HEK293 (cell line): ENCODE measurements at regions not wholly inside any gene's neighbourhood (a gene's known extent, or its start where the extent isn't known, plus 50 kb on each side); places are given as distances from the start of the nearest gene placed in this dataset.

ENCODE experiments used
- CTCF ChIA-PET: fragments of 350-600 bp; formaldehyde crosslinking; extraction: SDS; loops from one replicate; lab custom pipeline; 2021; ENCODE audit warnings: antibody characterized with exemption; lab: Yijun Ruan, JAX
- POLR2A ChIA-PET: fragments of 300-600 bp; formaldehyde crosslinking; extraction: SDS; loops from one replicate; lab custom pipeline; 2020; ENCODE audit warnings: antibody characterized with exemption, inconsistent platforms; lab: Yijun Ruan, JAX
- H3K27ac ChIP-seq: fragments of 200-500 bp; sonication (Bioruptor generic); 2 replicates; pipeline ENCODE4 v1.5.1; 2014; ENCODE audit warnings: low read depth, low read length, control low read depth, inconsistent platforms; ENCODE audit errors: extremely low read depth
- H3K36me3 ChIP-seq, 2 experiments: fragments of 200-500 bp in 1 of 2; sonication (Bioruptor generic) in 1 of 2; 1 replicate in 1 of 2; 2 replicates in 1 of 2; pipeline ENCODE4 v1.5.1; 2014 to 2017; ENCODE audit warnings: inconsistent platforms in 2 of 2, low read length in 2 of 2; ENCODE audit not compliant: control insufficient read depth in 2 of 2, insufficient read depth in 1 of 2
- H3K4me1 ChIP-seq: fragments of 200-500 bp; sonication (Bioruptor generic); 2 replicates; pipeline ENCODE4 v1.5.1; 2014; ENCODE audit warnings: mild to moderate bottlenecking, low read length, inconsistent platforms; ENCODE audit not compliant: control insufficient read depth, insufficient read depth
- H3K4me3 ChIP-seq: 2 replicates; pipeline ENCODE4 v1.5.1; 2011; ENCODE audit warnings: low read depth, mild to moderate bottlenecking, control low read depth, low read length, moderate library complexity
- H3K9me3 ChIP-seq: fragments of 200-500 bp; sonication (Bioruptor generic); 2 replicates; pipeline ENCODE4 v1.5.1; 2014; ENCODE audit warnings: low read depth, low read length, inconsistent platforms; ENCODE audit not compliant: control insufficient read depth, insufficient read depth
- GLI2 ChIP-seq: fragments of 450-650 bp; formaldehyde crosslinking; IDR thresholded peaks from 2 replicates; pipeline ENCODE4; 2017; ENCODE audit warnings: missing biosample characterization, missing genetic modification characterization, low read depth, borderline replicate concordance
- OVOL3 ChIP-seq: fragments of 450-650 bp; formaldehyde crosslinking; IDR thresholded peaks from 2 replicates; pipeline ENCODE4 v1.5.1; 2016; ENCODE audit warnings: missing biosample characterization, missing genetic modification characterization
- PRDM1 ChIP-seq: fragments of 450-650 bp; formaldehyde crosslinking; IDR thresholded peaks from 2 replicates; pipeline ENCODE4; 2016; ENCODE audit warnings: missing biosample characterization, missing genetic modification characterization
- SALL2 ChIP-seq: fragments of 450-650 bp; formaldehyde crosslinking; IDR thresholded peaks from 2 replicates; pipeline ENCODE4 v1.5.0; 2017; ENCODE audit warnings: missing biosample characterization, mild to moderate bottlenecking, missing genetic modification characterization, borderline replicate concordance
- SCRT2 ChIP-seq: fragments of 450-650 bp; formaldehyde crosslinking; IDR thresholded peaks from 2 replicates; pipeline ENCODE4 v1.5.1; 2016; ENCODE audit warnings: missing biosample characterization, missing genetic modification characterization
- TRIM28 ChIP-seq: IDR thresholded peaks from 2 replicates; pipeline ENCODE4 v1.6.1; 2011; ENCODE audit warnings: low read length, control low read depth, borderline replicate concordance
- ZFHX2 ChIP-seq: fragments of 450-650 bp; formaldehyde crosslinking; conservative IDR thresholded peaks from 2 replicates; pipeline ENCODE4 v1.5.1; 2016; ENCODE audit warnings: missing biosample characterization, missing genetic modification characterization
- ZNF114 ChIP-seq: fragments of 450-650 bp; formaldehyde crosslinking; IDR thresholded peaks from 2 replicates; pipeline ENCODE4 v1.5.0; 2017; ENCODE audit warnings: missing biosample characterization, missing genetic modification characterization
- ZNF133 ChIP-seq: fragments of 450-650 bp; formaldehyde crosslinking; IDR thresholded peaks from 2 replicates; pipeline ENCODE4 v1.5.1; 2016; ENCODE audit warnings: missing biosample characterization, missing genetic modification characterization
- ZNF561 ChIP-seq: fragments of 450-650 bp; IDR thresholded peaks from 2 replicates; pipeline ENCODE4 v1.5.1; 2018; ENCODE audit warnings: missing biosample characterization, missing genetic modification characterization, borderline replicate concordance
- ZNF600 ChIP-seq: fragments of 450-650 bp; formaldehyde crosslinking; IDR thresholded peaks from 2 replicates; pipeline ENCODE4 v1.5.1; 2016; ENCODE audit warnings: missing biosample characterization, missing genetic modification characterization
- ZNF626 ChIP-seq: fragments of 450-650 bp; sonication (Bioruptor Pico); formaldehyde crosslinking; IDR thresholded peaks from 2 replicates; pipeline ENCODE4 v1.5.1; 2018; ENCODE audit warnings: missing biosample characterization, missing genetic modification characterization, inconsistent platforms
- ZNF664 ChIP-seq: fragments of 450-650 bp; formaldehyde crosslinking; IDR thresholded peaks from 2 replicates; pipeline ENCODE4 v1.5.1; 2016; ENCODE audit warnings: missing biosample characterization, missing genetic modification characterization
- ZNF677 ChIP-seq: fragments of 450-650 bp; IDR thresholded peaks from 2 replicates; pipeline ENCODE4 v1.5.0; 2018; ENCODE audit warnings: missing biosample characterization, mild to moderate bottlenecking, missing genetic modification characterization, moderate library complexity
- ZNF76 ChIP-seq: fragments of 450-650 bp; formaldehyde crosslinking; IDR thresholded peaks from 2 replicates; pipeline ENCODE4; 2016; ENCODE audit warnings: low read depth, missing biosample characterization, missing genetic modification characterization, borderline replicate concordance
- TF ChIP-seq, protein P1 (sequence below): IDR thresholded peaks from 2 replicates; pipeline ENCODE4 v1.6.1; 2011; ENCODE audit warnings: mild to moderate bottlenecking, low read depth, low read length, borderline replicate concordance
- TF ChIP-seq, protein P2 (sequence below): fragments of 450-650 bp; formaldehyde crosslinking; IDR thresholded peaks from 2 replicates; pipeline ENCODE4 v1.5.1; 2016; ENCODE audit warnings: missing biosample characterization, missing genetic modification characterization
- TF ChIP-seq, protein P3 (sequence below): fragments of 450-650 bp; formaldehyde crosslinking; IDR thresholded peaks from 2 replicates; pipeline ENCODE4 v1.5.1; 2016; ENCODE audit warnings: missing biosample characterization, missing genetic modification characterization
- TF ChIP-seq, protein P4 (sequence below): fragments of 450-650 bp; formaldehyde crosslinking; IDR thresholded peaks from 2 replicates; pipeline ENCODE4 v1.5.1; 2016; ENCODE audit warnings: missing biosample characterization, missing genetic modification characterization
- TF ChIP-seq, protein P5 (sequence below): fragments of 450-650 bp; formaldehyde crosslinking; IDR thresholded peaks from 2 replicates; pipeline ENCODE4 v1.5.1; 2016; ENCODE audit warnings: missing biosample characterization, missing genetic modification characterization
- TF ChIP-seq, protein P6 (sequence below): fragments of 450-650 bp; formaldehyde crosslinking; IDR thresholded peaks from 2 replicates; pipeline ENCODE4 v1.5.1; 2017; ENCODE audit warnings: missing biosample characterization, missing genetic modification characterization

DNA sequence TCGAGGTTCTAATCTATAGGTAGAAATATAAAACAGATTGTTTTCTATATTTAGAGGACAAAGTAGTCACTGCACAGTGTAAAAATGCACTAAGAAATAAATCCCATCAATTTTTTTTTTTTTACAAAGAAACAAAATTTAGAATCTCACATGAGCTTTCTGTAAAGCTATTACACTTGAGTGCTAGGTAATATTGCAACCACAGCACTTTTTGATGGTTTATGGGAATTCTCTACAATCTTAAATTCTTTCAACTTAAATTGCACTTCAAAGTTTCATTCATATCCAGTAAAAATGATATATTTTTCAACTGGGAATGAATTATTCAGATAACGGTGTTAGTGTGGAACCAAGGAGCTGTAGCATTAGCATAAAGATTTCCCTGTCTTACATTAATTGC is 1035.4 kb downstream of the SQOR start:
- no peaks in the 10 kb centered on the region for H3K9me3 ChIP-seq
- ChIA-PET POLR2A (no interaction called here), CTCF (interaction anchor here (0.6 to 0.7 kb wide), 2 partner anchors 102 to 579 kb away, joined by 3 read pairs; no protein-coding TSS in a partner anchor)
- no peaks in the 10 kb centered on the region for H3K4me1 ChIP-seq
- H3K36me3 ChIP-seq, result no peaks in the 10 kb centered on the region
- H3K4me3 ChIP-seq, result no peak overlapping the region
- TF ChIP-seq GLI2 (tag by site-specific recombination) (no peak), OVOL3 (tag by site-specific recombination) (no peak), SALL2 (no peak), TRIM28 (no peak)
- TF ChIP-seq, protein P1, sequence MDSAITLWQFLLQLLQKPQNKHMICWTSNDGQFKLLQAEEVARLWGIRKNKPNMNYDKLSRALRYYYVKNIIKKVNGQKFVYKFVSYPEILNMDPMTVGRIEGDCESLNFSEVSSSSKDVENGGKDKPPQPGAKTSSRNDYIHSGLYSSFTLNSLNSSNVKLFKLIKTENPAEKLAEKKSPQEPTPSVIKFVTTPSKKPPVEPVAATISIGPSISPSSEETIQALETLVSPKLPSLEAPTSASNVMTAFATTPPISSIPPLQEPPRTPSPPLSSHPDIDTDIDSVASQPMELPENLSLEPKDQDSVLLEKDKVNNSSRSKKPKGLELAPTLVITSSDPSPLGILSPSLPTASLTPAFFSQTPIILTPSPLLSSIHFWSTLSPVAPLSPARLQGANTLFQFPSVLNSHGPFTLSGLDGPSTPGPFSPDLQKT, result no peak
- TF ChIP-seq, protein P2, sequence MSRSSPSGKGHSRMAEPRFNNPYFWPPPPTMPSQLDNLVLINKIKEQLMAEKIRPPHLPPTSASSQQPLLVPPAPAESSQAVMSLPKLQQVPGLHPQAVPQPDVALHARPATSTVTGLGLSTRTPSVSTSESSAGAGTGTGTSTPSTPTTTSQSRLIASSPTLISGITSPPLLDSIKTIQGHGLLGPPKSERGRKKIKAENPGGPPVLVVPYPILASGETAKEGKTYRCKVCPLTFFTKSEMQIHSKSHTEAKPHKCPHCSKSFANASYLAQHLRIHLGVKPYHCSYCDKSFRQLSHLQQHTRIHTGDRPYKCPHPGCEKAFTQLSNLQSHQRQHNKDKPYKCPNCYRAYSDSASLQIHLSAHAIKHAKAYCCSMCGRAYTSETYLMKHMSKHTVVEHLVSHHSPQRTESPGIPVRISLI (tag by site-specific recombination), result no peak
- H3K27ac ChIP-seq, result no peak overlapping the region

DNA sequence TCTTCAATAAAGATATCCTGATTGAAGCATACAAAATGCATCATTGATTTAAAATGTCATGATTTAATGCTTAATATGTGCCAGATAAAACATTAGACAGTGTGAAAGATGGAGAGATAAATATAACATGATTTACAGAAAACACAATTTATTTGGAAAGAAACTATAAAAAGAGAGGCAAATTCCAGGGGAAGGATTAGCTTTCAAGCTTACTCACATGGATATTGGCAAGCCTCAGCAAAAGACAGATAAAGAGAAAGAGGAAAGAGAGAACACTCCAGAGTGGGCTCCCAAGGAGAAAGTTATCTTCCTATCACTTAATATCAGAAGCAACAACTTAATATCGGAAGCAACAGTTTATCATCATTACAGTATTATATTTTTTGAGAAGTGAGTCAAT is 1036.5 kb downstream of the SQOR start:
- H3K36me3 ChIP-seq, result no peaks in the 10 kb centered on the region
- TF ChIP-seq, protein P3, sequence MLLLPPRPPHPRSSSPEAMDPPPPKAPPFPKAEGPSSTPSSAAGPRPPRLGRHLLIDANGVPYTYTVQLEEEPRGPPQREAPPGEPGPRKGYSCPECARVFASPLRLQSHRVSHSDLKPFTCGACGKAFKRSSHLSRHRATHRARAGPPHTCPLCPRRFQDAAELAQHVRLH, result no peak
- no peak for TF ChIP-seq SCRT2
- TF ChIP-seq, protein P4, sequence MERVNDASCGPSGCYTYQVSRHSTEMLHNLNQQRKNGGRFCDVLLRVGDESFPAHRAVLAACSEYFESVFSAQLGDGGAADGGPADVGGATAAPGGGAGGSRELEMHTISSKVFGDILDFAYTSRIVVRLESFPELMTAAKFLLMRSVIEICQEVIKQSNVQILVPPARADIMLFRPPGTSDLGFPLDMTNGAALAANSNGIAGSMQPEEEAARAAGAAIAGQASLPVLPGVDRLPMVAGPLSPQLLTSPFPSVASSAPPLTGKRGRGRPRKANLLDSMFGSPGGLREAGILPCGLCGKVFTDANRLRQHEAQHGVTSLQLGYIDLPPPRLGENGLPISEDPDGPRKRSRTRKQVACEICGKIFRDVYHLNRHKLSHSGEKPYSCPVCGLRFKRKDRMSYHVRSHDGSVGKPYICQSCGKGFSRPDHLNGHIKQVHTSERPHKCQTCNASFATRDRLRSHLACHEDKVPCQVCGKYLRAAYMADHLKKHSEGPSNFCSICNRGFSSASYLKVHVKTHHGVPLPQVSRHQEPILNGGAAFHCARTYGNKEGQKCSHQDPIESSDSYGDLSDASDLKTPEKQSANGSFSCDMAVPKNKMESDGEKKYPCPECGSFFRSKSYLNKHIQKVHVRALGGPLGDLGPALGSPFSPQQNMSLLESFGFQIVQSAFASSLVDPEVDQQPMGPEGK, result no peak
- no peak for TF ChIP-seq ZNF626 (tag by site-specific recombination)
- TF ChIP-seq ZNF76 (tag by site-specific recombination), result no peak
- no peak for TF ChIP-seq ZNF664 (tag by site-specific recombination)
- no peak for TF ChIP-seq ZFHX2 (tag by site-specific recombination)
- no peak for TF ChIP-seq ZNF600 (tag by site-specific recombination)
- TF ChIP-seq, protein P1, result no peak
- TF ChIP-seq ZNF677 (tag by site-specific recombination), result no peak
- TF ChIP-seq ZNF561 (tag by site-specific recombination), result no peak
- no peak for TF ChIP-seq ZNF133
- TF ChIP-seq PRDM1 (tag by site-specific recombination), result no peak
- TF ChIP-seq, protein P5, sequence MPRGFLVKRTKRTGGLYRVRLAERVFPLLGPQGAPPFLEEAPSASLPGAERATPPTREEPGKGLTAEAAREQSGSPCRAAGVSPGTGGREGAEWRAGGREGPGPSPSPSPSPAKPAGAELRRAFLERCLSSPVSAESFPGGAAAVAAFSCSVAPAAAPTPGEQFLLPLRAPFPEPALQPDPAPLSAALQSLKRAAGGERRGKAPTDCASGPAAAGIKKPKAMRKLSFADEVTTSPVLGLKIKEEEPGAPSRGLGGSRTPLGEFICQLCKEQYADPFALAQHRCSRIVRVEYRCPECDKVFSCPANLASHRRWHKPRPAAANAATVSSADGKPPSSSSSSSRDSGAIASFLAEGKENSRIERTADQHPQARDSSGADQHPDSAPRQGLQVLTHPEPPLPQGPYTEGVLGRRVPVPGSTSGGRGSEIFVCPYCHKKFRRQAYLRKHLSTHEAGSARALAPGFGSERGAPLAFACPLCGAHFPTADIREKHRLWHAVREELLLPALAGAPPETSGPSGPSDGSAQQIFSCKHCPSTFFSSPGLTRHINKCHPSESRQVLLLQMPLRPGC (tag by site-specific recombination), result no peak
- no peak for TF ChIP-seq ZNF114 (tag by site-specific recombination)
- TF ChIP-seq, protein P6, sequence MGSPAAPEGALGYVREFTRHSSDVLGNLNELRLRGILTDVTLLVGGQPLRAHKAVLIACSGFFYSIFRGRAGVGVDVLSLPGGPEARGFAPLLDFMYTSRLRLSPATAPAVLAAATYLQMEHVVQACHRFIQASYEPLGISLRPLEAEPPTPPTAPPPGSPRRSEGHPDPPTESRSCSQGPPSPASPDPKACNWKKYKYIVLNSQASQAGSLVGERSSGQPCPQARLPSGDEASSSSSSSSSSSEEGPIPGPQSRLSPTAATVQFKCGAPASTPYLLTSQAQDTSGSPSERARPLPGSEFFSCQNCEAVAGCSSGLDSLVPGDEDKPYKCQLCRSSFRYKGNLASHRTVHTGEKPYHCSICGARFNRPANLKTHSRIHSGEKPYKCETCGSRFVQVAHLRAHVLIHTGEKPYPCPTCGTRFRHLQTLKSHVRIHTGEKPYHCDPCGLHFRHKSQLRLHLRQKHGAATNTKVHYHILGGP (tag by site-specific recombination), result no peak
- TF ChIP-seq, all 188 proteins: peak for 0
- Histone ChIP-seq H3K9me3 (no peaks in the 10 kb centered on the region), H3K4me3 (no peak overlapping the region), H3K27ac (no peak overlapping the region), H3K4me1 (no peaks in the 10 kb centered on the region)
- ChIA-PET POLR2A (no interaction called here), CTCF (interaction anchor here (0.5 kb wide), 1 partner anchor 1033 kb away, joined by 3 read pairs; no protein-coding TSS in a partner anchor)
